SK-MEL-5 (cell line): ENCODE measurements at regions not wholly inside any gene's neighbourhood (a gene's known extent, or its start where the extent isn't known, plus 50 kb on each side); places are given as distances from the start of the nearest gene placed in this dataset.
"Not testable (repeated sequence)": the region's sequence is repeated elsewhere in the genome, so short reads cannot be mapped to it uniquely, and the experiment has no call there.

Source experiments
- DNase-seq: peaks from one replicate; pipeline ENCODE4 v3.0.0-alpha.2; 2016; ENCODE audit warnings: low read depth, low spot score
- in situ Hi-C: cut with HindIII; loops from 2 replicates; pipeline ENCODE4 v1.10.0; 2016; ENCODE audit warnings: low sequenced_read_pairs, high pct_unique_total_duplicates, low pct_unique_long_range_greater_than_20kb

- in situ Hi-C loops = no loop called here
- DNase-seq = peak; percentile 42
Observed at GRCh38 chr14:22387776-22388241, 201.2 kb downstream of the DAD1 start.

GRCh38 chr14:22386924-22387775 is 201.9 kb downstream of the DAD1 start:
- DNase-seq = peak; percentile 85
- in situ Hi-C loops = no loop called here

- in situ Hi-C loops = no loop called here
- no peak for DNase-seq
Observed at GRCh38 chr14:22384974-22385526, 204.0 kb downstream of the DAD1 start.

- in situ Hi-C loops = no loop called here
- DNase-seq = no peak
Observed at GRCh38 chr14:22384167-22384549, 204.9 kb downstream of the DAD1 start.

GRCh38 chr14:22383515-22384166 is 205.4 kb downstream of the DAD1 start:
- no peak for DNase-seq
- in situ Hi-C loops = no loop called here

GRCh38 chr14:22382955-22383354 is 206.1 kb downstream of the DAD1 start:
- DNase-seq = no peak
- in situ Hi-C loops = no loop called here

- in situ Hi-C loops = no loop called here
- no peak for DNase-seq
Observed at GRCh38 chr14:22382395-22382794, 206.6 kb downstream of the DAD1 start.

GRCh38 chr14:22381766-22382165 is 207.3 kb downstream of the DAD1 start:
- DNase-seq = no peak
- in situ Hi-C loops = no loop called here

GRCh38 chr14:22381408-22381760 is 207.6 kb downstream of the DAD1 start:
- in situ Hi-C loops = no loop called here
- no peak for DNase-seq

GRCh38 chr14:22380571-22381407 is 208.2 kb downstream of the DAD1 start:
- in situ Hi-C loops = no loop called here
- no peak for DNase-seq

- in situ Hi-C loops = no loop called here
- no peak for DNase-seq
Observed at GRCh38 chr14:22379727-22380126, 209.3 kb downstream of the DAD1 start.

GRCh38 chr14:22378181-22378580 is 210.8 kb downstream of the DAD1 start:
- in situ Hi-C loops = no loop called here
- no peak for DNase-seq

- DNase-seq = peak; percentile 79
- in situ Hi-C loops = no loop called here
Observed at GRCh38 chr14:22375321-22375930, 213.6 kb downstream of the DAD1 start.

- in situ Hi-C loops = no loop called here
- DNase-seq = no peak
Observed at GRCh38 chr14:22370084-22370847, 218.8 kb downstream of the DAD1 start.

GRCh38 chr14:22358726-22359125 is 230.3 kb downstream of the DAD1 start:
- in situ Hi-C loops = no loop called here
- DNase-seq = no peak

- in situ Hi-C loops, DNase-seq: not testable (repeated sequence)
Observed at GRCh38 chr14:22349281-22349680, 239.7 kb downstream of the DAD1 start.

- DNase-seq = no peak
- in situ Hi-C loops = no loop called here
Observed at GRCh38 chr14:22344673-22345072, 244.4 kb downstream of the DAD1 start.
